T-helper 9 cell (primary cell): ENCODE measurements at regions not wholly inside any gene's neighbourhood (a gene's known extent, or its start where the extent isn't known, plus 50 kb on each side); places are given as distances from the start of the nearest gene placed in this dataset.
"Not testable (repeated sequence)": the region's sequence is repeated elsewhere in the genome, so short reads cannot be mapped to it uniquely, and the experiment has no call there.

Experiments
- DNase-seq: peaks from one replicate; pipeline ENCODE4 v3.0.0-alpha.2; 2020

DNA sequence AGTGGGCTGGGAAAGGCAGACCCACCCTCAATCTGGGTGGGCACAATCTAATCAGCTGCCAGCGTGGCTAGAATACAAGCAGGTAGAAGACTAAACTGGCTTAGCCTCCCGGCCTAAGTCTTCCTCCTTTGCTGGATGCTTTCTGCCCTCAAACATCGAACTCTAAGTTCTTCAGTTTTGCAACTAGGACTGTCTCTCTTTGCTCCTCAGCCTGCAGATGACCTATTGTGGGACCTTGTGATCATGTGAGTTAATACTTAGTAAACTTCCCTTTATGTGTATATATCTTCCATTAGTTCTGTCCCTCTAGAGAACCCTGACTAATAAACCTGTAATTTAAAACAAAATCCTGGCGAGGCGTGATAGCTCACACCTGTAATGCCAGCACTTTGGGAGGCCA, 51.8 kb upstream of the SLC39A8 start:
- not testable (repeated sequence) for DNase-seq

DNA sequence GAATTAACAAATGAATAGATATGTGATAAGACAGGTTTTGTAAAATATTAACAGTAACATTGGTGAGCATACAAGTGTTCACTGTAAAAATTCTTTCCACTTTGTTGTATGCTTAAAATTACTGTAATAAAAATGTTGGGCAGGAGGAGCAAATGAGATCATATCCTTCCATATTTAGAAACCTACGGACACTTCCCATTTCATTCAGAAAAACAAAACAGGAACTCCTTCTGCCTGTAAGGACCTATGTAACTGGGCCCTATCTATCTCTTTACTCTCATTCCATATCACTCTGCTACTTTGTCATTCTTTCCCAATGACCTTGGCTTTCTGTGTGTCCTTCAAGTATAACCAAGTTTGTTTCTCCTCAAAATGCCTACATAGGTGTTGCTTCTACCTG, 53.7 kb upstream of the SLC39A8 start:
- DNase-seq = no peak

DNA sequence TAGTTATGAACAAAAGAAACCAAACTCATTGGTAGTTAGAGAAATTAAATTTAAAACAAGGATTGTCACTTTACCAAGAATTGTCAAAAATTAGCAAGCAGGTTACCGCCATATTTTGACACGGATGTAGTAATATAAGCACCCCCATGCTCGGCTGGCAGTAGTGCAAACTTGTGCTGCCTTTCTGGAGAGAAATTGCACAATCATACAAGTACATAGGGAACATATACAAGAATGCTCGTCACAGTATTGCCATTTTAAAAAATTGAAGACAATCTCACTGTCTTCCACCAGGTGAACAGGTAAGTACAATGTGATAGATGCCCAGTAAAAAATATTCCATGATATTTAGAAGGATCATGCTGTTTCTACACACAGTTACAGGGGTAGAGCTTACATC, 55.6 kb upstream of the SLC39A8 start:
- no peak for DNase-seq

DNA sequence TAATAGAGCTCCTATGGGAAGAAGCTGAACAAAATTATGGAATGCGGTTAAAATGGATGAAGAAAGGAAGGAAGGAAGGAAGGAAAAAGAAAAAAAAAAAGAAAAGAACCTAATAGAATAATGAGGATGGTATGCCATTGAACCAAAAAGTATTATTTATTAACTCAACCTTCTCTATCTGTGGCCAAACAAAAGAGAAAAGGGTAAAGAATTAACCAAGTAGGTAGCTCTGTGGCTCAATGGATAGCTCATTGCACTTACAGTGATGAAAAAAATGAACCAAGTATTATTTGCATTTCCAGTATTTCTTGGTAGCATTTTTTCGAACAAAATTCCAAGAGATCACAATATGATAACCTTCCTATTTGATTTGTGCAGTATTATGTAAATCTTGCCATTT, 56.9 kb upstream of the SLC39A8 start:
- DNase-seq = no peak

DNA sequence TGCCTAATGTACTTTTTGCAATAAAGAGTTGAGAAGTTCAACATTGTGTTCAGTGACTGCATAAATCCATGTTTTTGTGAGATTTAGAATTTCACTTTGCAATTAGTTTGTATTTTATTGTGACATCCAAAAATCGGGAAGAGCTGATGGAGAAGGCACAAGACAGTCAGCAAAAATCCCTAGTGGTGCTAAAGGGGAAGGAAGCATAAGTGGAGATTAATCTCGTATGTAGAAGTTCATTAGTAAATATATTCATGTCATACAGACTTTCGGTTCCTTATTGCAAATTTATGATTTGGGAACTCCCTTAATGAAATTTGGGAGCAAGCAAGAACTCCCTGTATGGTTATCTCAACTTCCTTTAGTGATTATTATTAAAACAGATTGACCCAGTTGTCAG, 57.8 kb upstream of the SLC39A8 start:
- no peak for DNase-seq

DNA sequence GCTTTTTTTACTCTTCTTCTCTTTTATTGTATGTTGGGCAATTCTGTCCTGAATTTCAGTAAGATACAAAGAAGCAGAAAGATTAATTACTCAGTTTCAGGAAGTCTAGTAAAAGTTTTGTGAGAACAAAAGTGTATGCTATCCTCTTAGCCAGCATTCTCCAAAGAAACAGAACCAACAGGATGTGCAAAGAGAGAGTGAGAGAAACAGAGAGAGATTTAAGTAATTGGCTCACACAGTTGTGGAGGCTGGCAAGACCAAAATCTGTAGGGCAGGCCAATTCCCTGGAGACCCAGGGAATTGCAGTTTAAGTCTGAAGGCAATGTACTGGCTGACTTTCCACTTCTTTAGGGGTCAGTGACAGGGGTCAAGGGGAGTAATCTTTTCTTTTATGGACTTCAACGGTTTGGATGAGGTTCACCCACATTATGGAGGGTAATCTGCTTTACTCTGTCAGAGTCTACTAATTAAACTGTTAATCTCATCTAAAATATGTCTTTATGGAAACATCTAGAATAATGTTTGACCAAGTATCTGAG, 59.2 kb upstream of the SLC39A8 start:
- no peak for DNase-seq

DNA sequence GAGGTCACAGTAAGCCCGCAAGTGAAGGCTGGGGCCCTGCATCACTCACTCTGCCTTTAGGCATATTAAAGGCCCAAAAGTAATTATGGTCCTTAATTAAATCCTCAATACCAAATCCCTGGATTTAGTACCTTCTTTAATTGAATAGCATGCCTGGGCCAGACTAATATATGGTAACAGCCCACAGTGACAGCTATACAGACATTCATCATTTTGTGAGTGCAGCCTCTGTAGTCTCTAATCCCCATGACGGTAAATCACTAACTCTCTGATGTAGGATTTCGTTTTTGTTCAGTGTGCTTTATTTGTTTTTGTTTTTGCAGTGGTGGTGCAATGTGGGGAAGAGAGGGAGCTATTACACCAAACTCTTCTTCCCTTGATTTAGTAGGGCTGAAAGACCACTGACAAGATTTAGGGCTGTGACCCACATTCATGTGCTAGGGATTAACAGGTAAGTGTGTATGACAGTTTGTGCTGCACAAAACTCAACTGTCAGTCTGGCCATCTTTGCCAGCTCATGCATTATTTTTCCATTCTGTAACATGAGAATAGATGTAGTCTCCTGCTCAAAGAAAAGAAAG, 60.6 kb upstream of the SLC39A8 start:
- DNase-seq = no peak

DNA sequence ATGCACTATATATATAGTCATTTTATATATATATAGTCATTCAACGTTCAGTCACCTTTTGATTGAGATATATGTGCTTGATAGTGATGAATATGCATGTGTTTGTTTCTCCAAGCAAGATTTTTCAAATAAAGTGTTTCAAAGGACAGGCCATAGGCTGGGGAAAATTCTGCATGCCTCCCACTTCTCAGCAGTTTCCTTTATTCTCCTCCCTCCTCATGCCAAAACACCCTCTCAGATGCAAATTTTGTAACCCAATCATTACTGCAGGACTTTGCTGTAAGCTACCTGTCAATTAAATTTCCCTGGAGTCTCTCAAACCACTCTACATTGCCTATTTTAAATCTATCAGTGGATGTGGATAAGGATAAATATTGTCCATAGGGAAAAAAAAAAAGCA, 65.6 kb upstream of the SLC39A8 start:
- not testable (repeated sequence) for DNase-seq

DNA sequence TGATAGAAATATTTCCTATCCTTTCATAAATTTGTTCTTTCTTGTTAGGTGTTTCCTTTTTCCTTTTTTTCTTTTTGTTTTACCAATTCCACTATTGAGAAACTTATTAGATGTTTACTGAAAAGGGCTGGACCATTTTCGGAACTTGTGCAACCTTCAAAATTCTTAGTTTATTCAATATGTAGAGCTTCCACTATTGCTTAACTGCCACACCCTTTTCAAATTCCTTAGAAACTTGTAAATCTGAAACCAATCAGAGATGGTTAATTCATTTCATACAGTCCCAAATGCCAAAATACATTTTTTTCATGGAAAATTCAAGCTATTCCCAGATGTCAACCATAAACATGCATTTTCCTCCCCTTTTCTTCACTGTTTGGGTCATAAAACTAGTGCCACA, 66.1 kb upstream of the SLC39A8 start:
- DNase-seq = no peak

DNA sequence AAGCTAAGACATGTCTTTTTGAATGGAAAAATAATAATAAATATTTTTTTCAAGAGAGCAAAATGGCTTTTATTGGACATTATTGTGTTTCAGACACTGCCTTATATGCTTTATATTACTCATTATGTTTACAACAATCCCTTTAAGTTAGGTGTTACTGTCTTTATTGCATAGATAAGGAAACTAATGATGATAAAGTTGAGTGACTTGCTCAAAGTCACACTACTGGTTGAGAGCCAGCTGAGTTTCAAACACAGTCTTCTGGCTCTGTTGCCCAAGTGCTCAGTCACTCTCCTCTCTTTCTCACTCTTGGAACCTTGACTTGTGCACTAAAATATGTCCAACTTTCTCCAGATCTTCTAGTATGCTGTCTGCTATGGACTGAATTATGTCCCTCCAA, 71.5 kb upstream of the SLC39A8 start:
- DNase-seq = no peak

DNA sequence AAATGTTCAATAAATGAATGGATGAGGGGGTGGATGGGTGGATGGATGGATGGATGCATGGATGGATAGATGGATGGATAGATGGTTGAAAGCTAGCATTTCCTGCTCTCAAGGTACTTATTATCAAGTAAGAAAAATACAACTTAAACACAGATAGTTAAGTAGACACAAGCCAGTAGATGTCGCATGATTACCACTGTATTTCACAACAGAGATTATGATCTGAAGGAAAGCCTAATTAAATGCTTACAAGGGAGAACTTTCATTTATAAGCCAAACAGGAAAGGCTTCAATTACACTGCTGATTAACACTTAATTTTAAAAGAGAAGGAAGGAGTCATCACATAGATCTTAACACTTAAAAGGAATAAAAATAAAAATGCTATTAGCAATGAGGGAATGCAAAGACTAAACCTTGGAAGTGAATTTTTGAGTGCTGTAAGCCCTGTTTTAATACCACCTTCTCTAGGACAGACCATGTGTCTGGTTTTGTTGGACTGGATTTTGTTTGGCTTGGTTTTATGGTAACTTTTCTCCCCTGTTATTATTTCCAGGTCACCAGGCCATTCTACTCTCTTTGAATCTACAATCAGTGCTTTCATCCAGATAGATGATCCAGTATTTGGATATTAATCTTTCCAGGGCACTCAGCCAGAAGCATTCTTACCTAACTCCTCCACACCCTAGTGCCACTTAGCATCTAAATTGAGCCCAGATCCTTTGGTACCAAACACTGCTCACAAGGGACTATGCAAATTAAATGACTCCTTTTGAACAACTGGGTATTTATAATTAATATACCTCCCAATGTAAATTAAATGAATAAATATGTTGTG, 75.5 kb upstream of the SLC39A8 start:
- no peak for DNase-seq

DNA sequence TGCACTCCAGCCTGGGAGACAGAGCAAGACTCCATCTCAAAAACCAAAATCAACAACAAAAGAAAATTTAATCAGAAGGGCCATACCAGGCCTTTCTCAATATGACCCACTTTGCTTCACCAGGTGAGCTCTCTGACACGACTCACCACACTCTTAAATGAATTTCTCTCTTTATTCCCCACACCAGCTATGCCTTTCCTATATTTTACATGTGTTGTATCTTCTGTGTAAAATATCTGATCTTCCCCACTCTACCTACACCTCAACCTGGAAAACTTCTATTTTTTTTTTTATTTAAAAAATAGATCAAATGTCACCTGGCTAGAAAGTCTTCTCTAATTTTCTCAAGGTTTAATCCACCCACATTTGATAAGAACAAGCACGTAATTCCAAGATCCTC, 77.6 kb upstream of the SLC39A8 start:
- DNase-seq = no peak

DNA sequence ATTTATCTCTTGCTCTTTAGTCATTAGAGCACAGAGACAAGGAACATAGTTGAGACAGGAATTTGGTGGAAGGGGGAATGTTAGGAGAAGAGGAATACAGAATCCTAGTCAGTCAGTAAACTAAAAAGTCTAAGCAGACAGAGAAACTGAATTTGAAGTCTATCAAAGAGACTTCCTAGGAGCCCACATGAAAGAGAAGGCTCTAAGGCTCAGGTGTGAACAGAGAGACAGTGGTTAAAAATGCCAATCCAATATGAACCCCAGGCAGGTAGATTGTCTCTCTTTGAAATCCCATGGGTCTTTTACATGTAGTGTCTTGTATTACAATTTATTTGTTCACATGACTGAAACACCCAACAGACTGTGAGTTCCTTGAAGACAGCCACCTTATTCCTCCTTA, 77.8 kb upstream of the NFKB1 start:
- DNase-seq = no peak

DNA sequence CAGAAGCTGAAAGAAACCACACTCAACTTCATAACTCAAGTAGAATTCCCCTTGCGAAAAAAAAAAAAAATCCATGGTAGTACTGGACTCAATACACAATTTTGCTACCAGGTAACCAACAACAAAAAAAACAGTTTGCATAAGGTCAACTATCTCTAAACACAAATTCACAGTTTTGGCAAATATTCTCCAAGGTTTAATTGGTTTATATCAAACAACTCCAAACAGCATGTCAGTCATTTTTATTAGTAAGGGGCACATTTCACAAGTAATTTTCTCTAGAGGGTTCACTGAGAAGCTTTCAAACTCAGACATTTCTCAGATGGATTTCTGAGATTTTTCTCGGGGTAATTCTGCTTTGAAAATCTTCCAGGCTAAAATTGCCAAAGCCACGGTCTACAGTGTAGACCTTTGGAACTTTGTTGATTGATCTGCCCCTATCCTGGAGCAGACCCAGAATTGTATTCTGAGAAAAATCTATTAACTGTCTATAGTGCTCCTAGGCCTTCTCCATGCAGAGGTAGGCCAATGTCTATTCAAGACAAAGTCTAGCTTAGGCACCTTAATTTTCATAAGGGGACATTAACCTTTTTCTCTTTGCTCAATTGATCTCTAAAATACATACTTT, 73.7 kb upstream of the NFKB1 start:
- no peak for DNase-seq

DNA sequence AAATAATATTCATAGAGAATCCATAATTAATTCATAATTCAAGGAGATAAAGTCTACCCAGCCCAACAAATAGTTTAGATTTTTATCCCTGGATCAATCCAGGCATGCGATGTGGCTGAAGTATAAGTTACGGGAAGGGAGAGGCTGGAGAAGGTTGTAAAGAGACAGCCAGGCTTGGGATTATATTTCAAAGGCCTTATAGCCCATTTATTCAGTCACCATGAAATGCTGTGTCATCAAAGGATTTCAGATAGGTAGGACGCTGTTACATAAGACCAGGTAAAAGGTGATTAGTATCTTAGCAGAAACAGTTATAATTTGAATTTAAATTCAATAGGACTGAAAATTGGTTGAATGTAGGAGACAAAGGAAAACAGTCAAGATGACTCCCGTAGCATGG, 73.0 kb upstream of the NFKB1 start:
- no peak for DNase-seq

DNA sequence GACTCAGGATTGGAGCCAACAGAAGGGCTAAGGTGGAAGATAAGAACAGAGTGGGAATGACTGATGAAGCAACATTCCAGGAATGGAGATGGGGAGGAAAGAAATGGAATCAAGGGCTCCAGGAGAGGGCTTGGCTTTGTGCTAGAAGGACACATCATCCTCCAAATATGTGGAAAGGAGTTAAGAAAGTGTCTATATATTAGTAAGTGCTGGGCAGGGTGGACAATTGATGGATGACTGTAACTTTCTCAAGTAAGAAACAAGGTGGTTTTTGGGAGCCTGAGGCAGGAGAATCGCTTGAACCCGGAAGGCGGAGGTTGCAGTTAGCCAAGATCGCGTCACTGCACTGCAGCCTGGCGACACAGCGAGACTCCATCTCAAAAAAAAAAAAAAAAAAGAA, 71.6 kb upstream of the NFKB1 start:
- DNase-seq = no peak

DNA sequence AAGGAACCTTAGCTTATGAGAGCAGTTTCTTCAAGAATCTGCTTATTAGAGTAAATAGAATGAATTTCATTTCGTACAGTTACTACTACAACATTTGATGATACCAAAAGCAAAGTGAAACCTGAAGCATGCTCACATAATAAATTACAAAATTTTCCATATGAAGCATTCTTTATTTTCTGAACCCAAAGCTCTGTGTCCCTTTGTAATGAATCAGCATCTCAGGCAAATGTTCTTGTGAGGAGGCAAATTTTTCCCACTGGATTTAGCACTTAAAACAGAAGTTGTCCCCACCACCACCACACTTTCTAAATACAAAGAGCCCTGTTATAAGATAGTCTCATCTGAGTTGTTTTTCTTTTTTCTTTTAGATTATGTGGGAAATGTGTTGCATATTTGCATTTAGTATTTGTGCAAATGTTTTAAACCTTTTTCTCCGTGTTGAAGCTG, 70.7 kb upstream of the NFKB1 start:
- DNase-seq = no peak

DNA sequence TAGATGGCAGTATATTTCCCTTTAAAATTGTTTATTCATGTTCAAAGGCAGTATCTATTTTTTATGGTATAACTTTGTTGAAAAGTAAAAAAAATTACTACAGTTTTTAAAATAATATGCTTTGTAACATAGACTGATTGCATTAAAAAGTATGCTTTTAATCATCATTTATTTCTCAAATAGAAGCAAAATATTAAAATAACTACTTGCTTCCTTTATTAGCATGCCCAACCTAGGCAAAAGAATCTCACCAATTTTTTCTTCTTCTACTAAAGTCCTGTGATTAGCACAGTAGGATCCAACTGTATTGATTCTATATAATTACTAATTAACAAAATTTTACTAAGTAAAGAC, 69.6 kb upstream of the NFKB1 start:
- no peak for DNase-seq

DNA sequence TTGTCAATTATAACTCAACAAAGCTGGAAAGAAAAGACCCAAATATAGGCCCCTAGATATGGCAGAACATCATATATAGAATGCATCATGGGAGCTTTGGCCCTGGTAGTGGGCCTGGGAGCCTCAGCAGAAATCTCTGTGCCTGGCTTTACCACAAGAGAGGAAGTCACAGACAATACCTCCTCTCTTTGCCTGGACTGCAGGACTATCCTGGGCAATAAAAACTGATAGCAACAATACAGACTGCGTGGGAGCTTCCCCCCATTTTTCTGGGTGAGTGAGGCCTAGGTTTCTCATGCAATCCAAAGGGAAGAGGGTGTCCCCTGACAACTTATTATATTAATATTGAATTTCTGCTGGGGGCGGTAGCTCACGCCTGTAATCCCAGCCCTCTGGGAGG, 64.0 kb upstream of the NFKB1 start:
- DNase-seq = no peak

DNA sequence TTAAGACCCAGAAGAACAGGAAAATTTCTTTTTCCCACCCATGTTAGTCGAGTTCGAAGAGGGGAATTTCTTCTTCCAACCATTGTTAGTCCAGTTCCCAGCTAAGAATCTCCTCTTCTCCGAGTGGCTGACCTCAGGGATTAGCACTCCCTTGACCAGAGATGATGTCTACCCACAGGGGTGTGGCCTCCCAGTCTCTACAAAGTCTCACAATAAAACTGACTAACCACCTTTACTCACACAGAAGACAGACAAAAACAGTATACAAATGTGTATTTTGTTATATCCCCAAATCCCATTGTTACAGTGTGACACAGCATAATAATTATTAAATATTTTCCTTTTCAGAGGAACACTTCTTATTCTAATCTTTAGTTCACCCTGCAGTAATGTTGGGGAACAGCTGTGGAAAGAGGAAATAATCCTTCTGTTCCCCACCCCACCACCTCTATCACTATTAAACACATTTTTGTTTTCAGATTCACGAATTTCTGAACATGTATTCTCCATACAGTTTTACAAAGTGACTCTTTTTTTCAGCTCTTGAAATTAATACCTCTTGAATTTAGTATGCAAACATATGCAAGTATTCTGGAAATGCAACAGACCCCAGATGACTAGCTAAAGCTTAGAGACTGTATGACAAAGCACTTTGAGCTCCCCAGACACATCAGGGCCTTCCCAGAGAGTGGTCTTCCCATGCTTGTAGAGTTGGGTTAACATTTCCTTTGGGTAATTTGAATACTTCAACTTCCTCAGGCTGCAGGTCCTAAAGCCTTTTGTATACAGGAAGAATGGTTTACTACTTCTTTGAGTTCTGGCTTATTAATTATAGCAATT, 62.5 kb upstream of the NFKB1 start:
- no peak for DNase-seq

DNA sequence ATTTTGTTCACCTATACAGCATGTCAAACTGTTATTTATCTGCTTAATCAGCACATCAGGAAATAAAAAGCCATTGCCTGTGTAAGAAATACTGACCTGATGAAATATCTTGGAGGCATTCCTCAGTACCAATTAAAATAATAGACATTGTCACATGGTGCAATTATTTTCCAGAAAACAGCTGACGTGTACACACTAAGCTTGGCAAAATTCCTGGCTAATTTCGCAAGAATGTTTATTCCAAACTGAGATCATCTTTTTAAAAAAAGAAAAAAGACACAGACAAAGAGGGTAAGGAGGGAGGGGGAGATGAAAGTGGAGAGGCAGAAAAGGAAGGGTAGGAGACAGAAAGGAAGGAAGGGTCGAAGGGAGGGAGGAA, 61.9 kb upstream of the NFKB1 start:
- DNase-seq = no peak

DNA sequence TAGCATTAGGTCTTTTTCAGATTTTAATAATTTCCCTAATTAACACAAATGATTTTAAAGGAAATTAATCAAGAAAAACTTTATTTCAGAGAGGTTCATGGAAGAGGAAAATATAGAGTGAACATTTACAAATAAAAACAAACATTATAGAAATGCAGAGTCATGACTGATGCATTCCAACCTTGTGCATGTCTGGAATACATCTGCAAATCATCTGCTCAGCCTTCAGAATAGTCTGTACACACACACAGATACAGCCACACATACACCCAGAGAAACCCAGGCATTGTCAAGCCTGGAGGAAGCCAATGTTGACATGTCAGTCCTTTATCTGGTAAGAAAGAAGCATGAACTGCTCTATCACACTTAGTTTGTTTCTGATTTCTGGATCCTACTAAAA, 61.3 kb upstream of the NFKB1 start:
- DNase-seq = no peak

DNA sequence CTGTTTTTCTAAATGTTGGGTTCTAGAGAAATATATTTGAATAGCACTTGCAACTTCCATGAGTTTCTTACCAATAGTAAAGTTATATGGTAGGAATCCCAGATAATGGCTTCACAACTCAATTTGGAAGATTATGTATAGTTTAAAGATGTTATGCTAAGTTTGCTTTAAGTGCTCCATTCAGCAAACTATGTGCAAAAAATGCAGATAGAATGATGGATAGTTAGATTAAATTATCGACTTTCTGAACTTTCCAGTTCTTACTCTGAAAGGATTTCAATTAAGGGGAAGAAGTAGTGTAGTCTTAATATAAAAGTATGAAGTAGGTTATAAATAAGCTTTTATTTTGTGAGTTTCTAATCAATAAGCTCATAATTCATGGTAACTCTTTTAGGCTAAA, 60.7 kb upstream of the NFKB1 start:
- no peak for DNase-seq
